ENCODE measurements at regions not wholly inside any gene's neighbourhood (a gene's known extent, or its start where the extent isn't known, plus 50 kb on each side); places are given as distances from the start of the nearest gene placed in this dataset.

DNA sequence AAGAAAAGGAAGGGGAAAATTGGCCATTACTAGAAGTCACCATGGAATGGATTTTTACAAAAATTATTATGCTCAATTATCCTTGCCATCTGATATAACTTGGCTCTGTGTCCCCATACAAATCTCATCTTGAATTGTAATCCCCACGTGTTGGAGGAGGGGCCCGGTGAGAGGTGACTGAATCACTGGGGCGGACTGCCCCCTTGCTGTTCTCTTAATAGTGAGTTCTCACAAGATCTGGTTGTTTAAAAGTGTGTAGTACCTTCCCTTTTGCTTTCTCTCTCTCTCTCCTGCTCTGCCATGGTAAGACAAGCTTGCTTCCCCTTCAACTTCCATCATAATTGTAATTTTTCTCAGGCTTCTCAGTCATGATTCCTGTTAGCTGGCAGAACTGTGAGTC lies 1023.6 kb downstream of the XPNPEP1 start:
- TF ChIP-seq, protein P1, sequence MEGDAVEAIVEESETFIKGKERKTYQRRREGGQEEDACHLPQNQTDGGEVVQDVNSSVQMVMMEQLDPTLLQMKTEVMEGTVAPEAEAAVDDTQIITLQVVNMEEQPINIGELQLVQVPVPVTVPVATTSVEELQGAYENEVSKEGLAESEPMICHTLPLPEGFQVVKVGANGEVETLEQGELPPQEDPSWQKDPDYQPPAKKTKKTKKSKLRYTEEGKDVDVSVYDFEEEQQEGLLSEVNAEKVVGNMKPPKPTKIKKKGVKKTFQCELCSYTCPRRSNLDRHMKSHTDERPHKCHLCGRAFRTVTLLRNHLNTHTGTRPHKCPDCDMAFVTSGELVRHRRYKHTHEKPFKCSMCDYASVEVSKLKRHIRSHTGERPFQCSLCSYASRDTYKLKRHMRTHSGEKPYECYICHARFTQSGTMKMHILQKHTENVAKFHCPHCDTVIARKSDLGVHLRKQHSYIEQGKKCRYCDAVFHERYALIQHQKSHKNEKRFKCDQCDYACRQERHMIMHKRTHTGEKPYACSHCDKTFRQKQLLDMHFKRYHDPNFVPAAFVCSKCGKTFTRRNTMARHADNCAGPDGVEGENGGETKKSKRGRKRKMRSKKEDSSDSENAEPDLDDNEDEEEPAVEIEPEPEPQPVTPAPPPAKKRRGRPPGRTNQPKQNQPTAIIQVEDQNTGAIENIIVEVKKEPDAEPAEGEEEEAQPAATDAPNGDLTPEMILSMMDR (IDR thresholded peaks at IDR 0.05): no peak
- TF ChIP-seq EZH2 (IDR thresholded peaks at IDR 0.05; ENCODE audit: borderline replicate concordance, insufficient read depth, low read depth, low read length, poor library complexity, severe bottlenecking): no peak

Data from B cell (primary cell).